ENCODE measurements at regions not wholly inside any gene's neighbourhood (a gene's known extent, or its start where the extent isn't known, plus 50 kb on each side); places are given as distances from the start of the nearest gene placed in this dataset.

DNA sequence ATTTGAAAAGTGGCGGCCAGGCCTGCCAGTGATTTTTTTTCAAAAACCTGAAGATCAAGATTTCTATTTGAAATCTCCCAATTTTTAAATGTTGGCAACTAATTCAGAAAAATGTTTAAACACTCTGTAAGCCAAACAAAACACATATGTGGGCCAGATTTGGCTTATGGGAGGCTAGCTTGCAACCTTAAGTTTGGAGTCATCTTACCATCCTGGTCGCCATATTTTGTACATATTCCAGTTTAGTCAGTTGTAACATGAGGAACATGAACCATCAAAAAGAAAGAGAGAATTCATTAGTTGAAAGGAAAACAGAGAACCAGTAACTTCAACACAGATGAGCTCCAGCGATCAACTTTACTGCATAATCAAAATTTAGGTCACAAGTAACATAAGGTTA is 115.4 kb downstream of the TMEM26 start:
- Histone ChIP-seq H3K27ac (no peak overlapping the region), H3K9me3 (no peaks in the 10 kb centered on the region), H3K4me1 (replicated peaks) (no peaks in the 10 kb centered on the region), H3K27me3 (replicated peaks; ENCODE audit: insufficient read depth) (no peaks in the 10 kb centered on the region), H3K4me3 (no peak overlapping the region), H3K36me3 (no peaks in the 10 kb centered on the region)
- 94% methylated on average over 3 of the region's 3 CpGs for WGBS
- no peak for DNase-seq (ENCODE audit: low spot score)
- TF ChIP-seq POLR2AphosphoS5 (IDR thresholded peaks at IDR 0.05) = no peak
- TF ChIP-seq, protein P1, sequence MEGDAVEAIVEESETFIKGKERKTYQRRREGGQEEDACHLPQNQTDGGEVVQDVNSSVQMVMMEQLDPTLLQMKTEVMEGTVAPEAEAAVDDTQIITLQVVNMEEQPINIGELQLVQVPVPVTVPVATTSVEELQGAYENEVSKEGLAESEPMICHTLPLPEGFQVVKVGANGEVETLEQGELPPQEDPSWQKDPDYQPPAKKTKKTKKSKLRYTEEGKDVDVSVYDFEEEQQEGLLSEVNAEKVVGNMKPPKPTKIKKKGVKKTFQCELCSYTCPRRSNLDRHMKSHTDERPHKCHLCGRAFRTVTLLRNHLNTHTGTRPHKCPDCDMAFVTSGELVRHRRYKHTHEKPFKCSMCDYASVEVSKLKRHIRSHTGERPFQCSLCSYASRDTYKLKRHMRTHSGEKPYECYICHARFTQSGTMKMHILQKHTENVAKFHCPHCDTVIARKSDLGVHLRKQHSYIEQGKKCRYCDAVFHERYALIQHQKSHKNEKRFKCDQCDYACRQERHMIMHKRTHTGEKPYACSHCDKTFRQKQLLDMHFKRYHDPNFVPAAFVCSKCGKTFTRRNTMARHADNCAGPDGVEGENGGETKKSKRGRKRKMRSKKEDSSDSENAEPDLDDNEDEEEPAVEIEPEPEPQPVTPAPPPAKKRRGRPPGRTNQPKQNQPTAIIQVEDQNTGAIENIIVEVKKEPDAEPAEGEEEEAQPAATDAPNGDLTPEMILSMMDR (IDR thresholded peaks at IDR 0.05) = no peak
- intact Hi-C loops (cut with DNase I) = no loop called here

DNA sequence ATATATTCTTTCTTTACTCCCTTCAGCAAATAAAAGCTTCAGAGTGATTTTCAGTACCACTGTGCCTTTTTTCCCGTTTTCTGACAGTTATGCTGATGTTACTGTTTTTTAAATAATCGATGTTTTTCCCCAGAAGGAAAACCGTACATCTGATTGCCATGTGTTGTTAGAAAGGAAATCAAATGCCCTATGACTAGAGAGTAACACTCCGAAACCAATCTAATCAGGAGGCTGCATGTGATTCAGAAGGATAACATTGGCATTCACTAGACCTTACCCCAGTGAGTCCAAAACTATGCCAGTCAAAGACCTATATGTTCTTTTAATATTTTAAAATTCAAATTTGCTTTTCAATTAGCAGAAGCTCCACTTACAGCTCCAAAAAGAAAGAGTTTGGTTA is 116.3 kb downstream of the TMEM26 start:
- no peaks in the 10 kb centered on the region for H3K4me1 ChIP-seq (replicated peaks)
- DNase-seq (ENCODE audit: low spot score) = no peak
- TF ChIP-seq POLR2AphosphoS5 (IDR thresholded peaks at IDR 0.05) = no peak
- TF ChIP-seq POLR2A (IDR thresholded peaks at IDR 0.05) = no peak
- H3K4me3 ChIP-seq = no peak overlapping the region
- intact Hi-C loops (cut with DNase I) = no loop called here
- H3K27me3 ChIP-seq (replicated peaks; ENCODE audit: insufficient read depth) = no peaks in the 10 kb centered on the region
- no peak overlapping the region for H3K27ac ChIP-seq
- no peaks in the 10 kb centered on the region for H3K36me3 ChIP-seq
- WGBS = 94% methylated on average over 4 of the region's 4 CpGs
- H3K9me3 ChIP-seq = no peaks in the 10 kb centered on the region

DNA sequence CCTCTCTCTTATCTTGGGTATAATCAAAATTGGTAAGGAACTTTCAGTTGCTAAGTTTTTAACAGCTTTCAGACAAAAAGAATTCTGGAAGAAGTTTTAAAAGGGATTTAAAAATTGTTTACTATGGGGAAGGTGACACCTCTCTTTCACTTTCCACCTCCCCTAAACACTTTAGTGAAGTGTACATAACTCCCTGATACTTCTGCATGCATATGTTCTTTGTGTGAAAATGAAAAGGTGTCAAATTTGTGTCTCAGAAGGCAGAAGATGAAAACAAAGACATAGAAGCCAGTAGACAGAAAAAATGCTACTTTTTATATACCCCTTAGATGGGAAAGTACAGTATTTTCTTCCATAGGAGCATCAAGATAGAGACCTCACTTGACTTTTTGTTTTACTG is 117.8 kb downstream of the TMEM26 start:
- DNase-seq (ENCODE audit: low spot score) = no peak
- Histone ChIP-seq H3K27ac (no peak overlapping the region), H3K27me3 (replicated peaks; ENCODE audit: insufficient read depth) (no peaks in the 10 kb centered on the region), H3K4me3 (no peak overlapping the region), H3K4me1 (replicated peaks) (no peaks in the 10 kb centered on the region), H3K9me3 (no peaks in the 10 kb centered on the region), H3K36me3 (no peaks in the 10 kb centered on the region)
- intact Hi-C loops (cut with DNase I) = no loop called here
- TF ChIP-seq POLR2AphosphoS5 (IDR thresholded peaks at IDR 0.05) (no peak), POLR2A (IDR thresholded peaks at IDR 0.05) (no peak)
- TF ChIP-seq, protein P1 (IDR thresholded peaks at IDR 0.05) = no peak

DNA sequence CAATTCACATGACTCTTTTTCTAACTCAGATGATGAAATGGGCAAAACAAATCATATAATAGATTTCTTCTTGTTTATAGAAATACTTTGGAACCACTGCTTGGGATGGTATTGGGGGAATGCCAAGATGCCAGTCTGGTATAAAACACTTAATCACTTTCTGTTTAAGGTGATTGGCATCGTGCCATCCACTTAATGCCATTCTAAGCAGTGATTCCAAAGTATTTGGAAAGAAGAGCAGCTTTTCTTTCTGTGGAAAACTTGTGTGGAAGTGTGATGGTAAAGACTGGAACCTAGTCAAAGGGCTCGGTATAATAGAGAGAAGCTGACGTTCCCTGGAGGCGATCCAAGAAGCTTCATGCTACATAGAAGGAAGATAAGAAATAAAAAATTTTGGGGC is 120.6 kb downstream of the TMEM26 start:
- no peaks in the 10 kb centered on the region for H3K4me1 ChIP-seq (replicated peaks)
- H3K27me3 ChIP-seq (replicated peaks; ENCODE audit: insufficient read depth) = no peaks in the 10 kb centered on the region
- no peaks in the 10 kb centered on the region for H3K9me3 ChIP-seq
- DNase-seq (ENCODE audit: low spot score) = no peak
- 37% methylated on average over 4 of the region's 4 CpGs for WGBS
- no peaks in the 10 kb centered on the region for H3K36me3 ChIP-seq
- no peak overlapping the region for H3K4me3 ChIP-seq
- TF ChIP-seq POLR2A (IDR thresholded peaks at IDR 0.05) (no peak), POLR2AphosphoS5 (IDR thresholded peaks at IDR 0.05) (no peak)
- TF ChIP-seq, protein P1 (IDR thresholded peaks at IDR 0.05) = no peak
- no peak overlapping the region for H3K27ac ChIP-seq
- intact Hi-C loops (cut with DNase I) = no loop called here

DNA sequence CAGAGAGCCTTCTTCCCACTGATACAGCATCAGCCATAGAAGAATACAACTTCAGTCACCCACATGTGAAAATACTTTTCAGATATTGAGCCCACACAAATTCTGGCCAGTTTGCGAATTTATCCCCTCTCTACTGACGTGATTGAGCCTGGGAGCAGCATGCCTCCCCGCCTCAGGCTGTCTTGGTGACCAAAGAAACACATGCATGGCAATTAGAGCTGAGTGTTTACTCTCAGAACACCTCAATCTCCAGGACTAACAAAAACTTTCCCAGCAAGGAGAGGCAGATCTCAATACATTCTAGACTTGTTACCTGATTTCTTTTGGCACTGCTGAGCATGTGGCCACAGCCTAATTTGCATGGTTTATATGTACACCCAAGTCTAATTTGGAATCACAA is 122.5 kb downstream of the TMEM26 start:
- H3K27me3 ChIP-seq (replicated peaks; ENCODE audit: insufficient read depth) = no peaks in the 10 kb centered on the region
- no peaks in the 10 kb centered on the region for H3K9me3 ChIP-seq
- DNase-seq (ENCODE audit: low spot score) = no peak
- no peaks in the 10 kb centered on the region for H3K36me3 ChIP-seq
- H3K4me3 ChIP-seq = no peak overlapping the region
- no peak overlapping the region for H3K27ac ChIP-seq
- WGBS = 84% methylated on average over 3 of the region's 3 CpGs
- no peaks in the 10 kb centered on the region for H3K4me1 ChIP-seq (replicated peaks)
- TF ChIP-seq POLR2AphosphoS5 (IDR thresholded peaks at IDR 0.05) = no peak
- TF ChIP-seq POLR2A (IDR thresholded peaks at IDR 0.05) = no peak
- TF ChIP-seq, protein P1 (IDR thresholded peaks at IDR 0.05) = no peak
- intact Hi-C loops (cut with DNase I) = no loop called here

Data from prostate gland (tissue), 2 donors.